RCC 7860 (cell line): ENCODE measurements at regions not wholly inside any gene's neighbourhood (a gene's known extent, or its start where the extent isn't known, plus 50 kb on each side); places are given as distances from the start of the nearest gene placed in this dataset.

Experiments
- DNase-seq: peaks from one replicate; pipeline ENCODE4 v3.0.0-alpha.2; 2015; ENCODE audit warnings: low spot score
- FAIRE-seq: peaks from 2 replicates; lab custom pipeline; 2012; peaks lifted over from hg19 to GRCh38; lab: Jason Lieb, UNC

DNA sequence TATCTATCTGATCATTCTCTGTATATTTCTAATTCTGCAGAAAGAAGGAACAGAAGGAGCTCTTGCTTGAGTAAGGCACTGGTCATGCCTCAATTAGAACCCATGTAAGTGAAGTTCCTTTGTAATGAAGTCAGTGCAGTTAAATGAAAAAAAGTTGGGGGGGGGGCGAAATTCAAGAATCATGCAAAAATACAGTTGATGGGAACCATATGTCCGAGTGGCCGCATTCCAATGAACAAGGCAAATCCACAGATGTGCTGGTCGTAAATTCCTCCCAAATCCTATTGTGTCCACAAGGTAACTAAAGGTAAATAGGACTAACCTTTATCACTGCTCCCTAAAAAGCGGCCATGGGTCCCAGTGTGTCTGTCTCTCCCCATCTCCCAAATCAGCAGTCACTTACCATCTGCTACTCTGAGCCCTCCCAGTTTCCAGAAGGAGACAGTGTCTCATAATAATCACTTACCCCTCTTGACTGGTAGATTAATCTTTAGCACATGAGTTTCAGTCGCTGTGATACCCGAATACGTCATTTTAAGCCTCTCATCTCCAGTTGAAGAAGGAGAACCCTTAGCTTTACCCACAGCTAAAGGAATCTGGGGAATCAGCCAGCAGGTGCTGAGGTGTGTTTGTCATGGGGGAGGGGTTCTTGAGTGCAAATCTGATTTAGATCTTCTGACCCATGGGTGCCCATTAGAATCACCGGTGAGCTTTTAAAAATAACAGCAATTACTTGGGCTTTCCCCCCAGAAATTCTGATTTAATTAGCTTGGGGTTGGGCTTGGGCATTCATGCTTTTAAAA, 56.3 kb upstream of the EPHB3 start:
- DNase-seq (no peak), FAIRE-seq (no peak)

- DNase-seq (no peak), FAIRE-seq (no peak)
Observed at GRCh38 chr3:184506561-184506991, 55.0 kb upstream of the EPHB3 start.

GRCh38 chr3:184508938-184509337, 52.6 kb upstream of the EPHB3 start:
- no peak for FAIRE-seq
- no peak for DNase-seq

GRCh38 chr3:184511741-184512140, 49.8 kb upstream of the EPHB3 start:
- FAIRE-seq = no peak
- no peak for DNase-seq
